Mesenchymal stem cell (in vitro differentiated cells and primary cell): ENCODE measurements at regions not wholly inside any gene's neighbourhood (a gene's known extent, or its start where the extent isn't known, plus 50 kb on each side); places are given as distances from the start of the nearest gene placed in this dataset.

Experiments used
- DNase-seq: peaks from one replicate; pipeline ENCODE4 v3.0.0-alpha.2; 2013
- H2AFZ ChIP-seq: one replicate; pipeline ENCODE4 v1.6.1; 2013; ENCODE audit warnings: low read depth, mild to moderate bottlenecking, control low read depth, inconsistent platforms, low read length, moderate library complexity
- H2AK5ac ChIP-seq: 2 replicates; pipeline ENCODE4 v1.6.1; 2013; ENCODE audit warnings: low read length, moderate library complexity, mild to moderate bottlenecking, inconsistent platforms; ENCODE audit not compliant: severe bottlenecking
- H2BK120ac ChIP-seq: one replicate; pipeline ENCODE4 v1.6.1; 2013; ENCODE audit warnings: low read depth, mild to moderate bottlenecking, inconsistent platforms, low read length, moderate library complexity
- H2BK12ac ChIP-seq, 2 experiments: one replicate each; pipeline ENCODE4 v1.6.1; 2013; ENCODE audit warnings: inconsistent platforms in 2 of 2, low read length in 2 of 2, mild to moderate bottlenecking in 2 of 2, moderate library complexity in 2 of 2, control low read depth in 1 of 2
- H2BK15ac ChIP-seq: one replicate; pipeline ENCODE4 v1.6.1; 2013; ENCODE audit warnings: mild to moderate bottlenecking, low read depth, inconsistent platforms; ENCODE audit not compliant: poor library complexity, severe bottlenecking
- H2BK5ac ChIP-seq: 2 replicates; pipeline ENCODE4 v1.6.1; 2013; ENCODE audit warnings: low read depth, mild to moderate bottlenecking, low read length, control low read depth, inconsistent platforms; ENCODE audit not compliant: poor library complexity, severe bottlenecking
- H3K14ac ChIP-seq, 2 experiments: one replicate each; pipeline ENCODE4 v1.6.1; 2013; ENCODE audit warnings: inconsistent platforms in 2 of 2, low read length in 2 of 2, control low read depth in 1 of 2, mild to moderate bottlenecking in 1 of 2, moderate library complexity in 1 of 2
- H3K18ac ChIP-seq, 2 experiments: one replicate each; pipeline ENCODE4 v1.6.1; 2013; ENCODE audit warnings: inconsistent platforms in 2 of 2, low read length in 2 of 2, control low read depth in 1 of 2, low read depth in 1 of 2, mild to moderate bottlenecking in 1 of 2
- H3K23ac ChIP-seq, 2 experiments: one replicate each; pipeline ENCODE4 v1.6.1; 2013; ENCODE audit warnings: inconsistent platforms in 2 of 2, low read length in 2 of 2, mild to moderate bottlenecking in 2 of 2, moderate library complexity in 2 of 2, control low read depth in 1 of 2
- H3K27ac ChIP-seq: 2 replicates; pipeline ENCODE4 v1.5.1; 2013; ENCODE audit warnings: mild to moderate bottlenecking, moderate library complexity, low read length, control low read depth, inconsistent platforms; ENCODE audit not compliant: poor library complexity, severe bottlenecking
- H3K27me3 ChIP-seq, 2 experiments: 2 replicates each; pipeline versions ENCODE4 v1.6.1 to v1.7.0; 2013; ENCODE audit warnings: low read length in 2 of 2, mild to moderate bottlenecking in 2 of 2, moderate library complexity in 2 of 2, control low read depth in 1 of 2, inconsistent platforms in 1 of 2; ENCODE audit not compliant: control insufficient read depth in 1 of 2, insufficient read depth in 1 of 2
- H3K36me3 ChIP-seq, 2 experiments: 2 replicates each; pipeline versions ENCODE4 v1.6.1 to v1.7.0; 2013; ENCODE audit warnings: low read length in 2 of 2, control low read depth in 1 of 2, inconsistent platforms in 1 of 2, low read depth in 1 of 2, mild to moderate bottlenecking in 1 of 2; ENCODE audit not compliant: insufficient read depth in 2 of 2, control insufficient read depth in 1 of 2
- H3K4ac ChIP-seq, 2 experiments: one replicate each; pipeline ENCODE4 v1.6.1; 2013; ENCODE audit warnings: inconsistent platforms in 2 of 2, low read length in 2 of 2, mild to moderate bottlenecking in 2 of 2, moderate library complexity in 2 of 2, control low read depth in 1 of 2, low read depth in 1 of 2
- H3K4me1 ChIP-seq: 2 replicates; pipeline ENCODE4 v1.6.1; 2013; ENCODE audit warnings: low read depth, low read length, control low read depth; ENCODE audit not compliant: control insufficient read depth, insufficient read depth
- H3K4me2 ChIP-seq: 2 replicates; pipeline ENCODE4 v1.6.1; 2013; ENCODE audit warnings: low read length, mild to moderate bottlenecking, inconsistent platforms; ENCODE audit not compliant: poor library complexity, severe bottlenecking
- H3K4me3 ChIP-seq, 2 experiments: 2 replicates each; pipeline versions ENCODE4 v1.5.1 to v1.7.0; 2013; ENCODE audit warnings: low read length in 2 of 2, mild to moderate bottlenecking in 2 of 2, control low read depth in 1 of 2, low read depth in 1 of 2; ENCODE audit not compliant: insufficient read depth in 1 of 2
- H3K79me1 ChIP-seq: replicated peaks from 2 replicates; pipeline ENCODE4 v1.6.1; 2013; ENCODE audit warnings: mild to moderate bottlenecking, control low read depth, low read length, inconsistent platforms; ENCODE audit not compliant: poor library complexity, severe bottlenecking
- H3K9ac ChIP-seq: 2 replicates; pipeline ENCODE4 v1.7.0; 2013; ENCODE audit warnings: mild to moderate bottlenecking, low read length, moderate library complexity
- H3K9me3 ChIP-seq: 2 replicates; pipeline ENCODE4 v1.7.0; 2013; ENCODE audit warnings: mild to moderate bottlenecking, low read length; ENCODE audit not compliant: control insufficient read depth
- H4K8ac ChIP-seq: one replicate; pipeline ENCODE4 v1.6.1; 2013; ENCODE audit warnings: inconsistent platforms, mild to moderate bottlenecking, low read length, moderate library complexity
- H4K91ac ChIP-seq: one replicate; pipeline ENCODE4 v1.6.1; 2013; ENCODE audit warnings: mild to moderate bottlenecking, low read length, inconsistent platforms
- WGBS: methylation state at CpG from one replicate; pipeline ENCODE4 v1.1.7; 2013; ENCODE audit warnings: mixed read lengths; 5-methylcytosine and 5-hydroxymethylcytosine counted together

DNA sequence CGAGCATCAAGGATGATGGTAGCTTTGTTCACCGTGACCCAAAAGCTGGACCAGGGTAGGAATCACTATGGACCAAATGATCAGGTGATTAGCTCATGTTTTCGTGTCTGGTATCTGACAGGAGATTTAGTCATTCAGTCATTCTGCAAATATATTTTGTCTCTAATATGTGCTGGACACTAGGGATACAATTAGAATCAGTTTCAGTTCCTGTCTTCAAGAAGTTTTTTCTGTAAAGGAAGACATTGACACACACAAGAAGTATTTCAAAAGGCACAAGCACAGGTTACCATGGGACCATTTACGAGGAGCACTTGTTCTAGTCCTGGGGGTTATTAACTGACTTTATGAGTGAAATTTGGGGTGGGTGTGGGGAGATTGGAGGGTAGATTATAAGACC lies 244.9 kb downstream of the HIVEP2 start:
- Histone ChIP-seq H3K27me3 (no peaks in the 10 kb centered on the region), H3K36me3 (no peaks in the 10 kb centered on the region), H2BK15ac (no peak overlapping the region), H3K14ac (no peak overlapping the region), H3K79me1 (no peaks in the 10 kb centered on the region), H2AK5ac (no peak overlapping the region), H3K18ac (no peak overlapping the region), H3K4me3 (no peak overlapping the region), H3K4me1 (no peaks in the 10 kb centered on the region), H3K9ac (no peak overlapping the region), H2BK5ac (no peak overlapping the region), H4K91ac (no peak overlapping the region), H3K23ac (no peak overlapping the region), H2BK120ac (no peak overlapping the region), H3K4ac (no peak overlapping the region), H4K8ac (no peak overlapping the region), H2AFZ (no peak overlapping the region), H2BK12ac (no peak overlapping the region), H3K9me3 (no peaks in the 10 kb centered on the region), H3K27ac (no peak overlapping the region), H3K4me2 (no peak overlapping the region)
- WGBS = 91% methylated on average over 4 of the region's 4 CpGs
- no peak for DNase-seq

DNA sequence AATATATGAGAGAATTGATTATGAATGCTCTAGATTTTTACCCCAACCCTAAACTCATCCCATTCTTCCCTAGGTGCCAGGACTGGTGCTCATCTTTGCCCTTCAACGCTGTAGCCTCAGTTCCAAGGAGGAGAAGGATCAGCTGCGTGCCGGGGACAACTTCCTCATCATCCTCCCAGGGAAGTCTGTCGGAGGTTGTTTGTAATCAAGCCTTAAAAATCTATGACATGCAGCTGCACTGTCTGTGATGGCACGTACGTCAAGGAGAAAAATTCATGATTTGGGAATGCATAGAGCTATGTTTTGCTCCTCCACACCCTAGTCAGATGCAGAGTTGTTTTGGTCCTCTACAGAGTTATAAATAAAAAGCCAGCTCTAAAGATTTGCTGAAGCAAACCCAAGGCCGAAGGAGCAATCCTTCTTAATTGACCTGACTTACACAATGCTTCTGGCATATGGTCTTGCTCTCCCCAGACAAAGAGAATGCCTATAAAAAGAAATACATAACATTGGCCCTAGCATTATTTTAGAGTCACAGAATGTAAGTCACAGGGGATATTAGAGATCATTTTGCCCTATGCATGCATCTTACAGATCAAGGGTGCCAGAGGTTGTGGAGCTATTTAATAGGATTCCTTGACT lies 244.2 kb downstream of the HIVEP2 start:
- no peak overlapping the region for H3K4me3 ChIP-seq
- 79% methylated on average over 7 of the region's 7 CpGs for WGBS

More for the DNA sequence above, 244.2 kb downstream of the HIVEP2 start:
- no peak overlapping the region for H2BK15ac ChIP-seq
- no peak overlapping the region for H2AK5ac ChIP-seq
- H3K4me2 ChIP-seq = no peak overlapping the region
- no peak overlapping the region for H3K9ac ChIP-seq
- no peak overlapping the region for H2BK5ac ChIP-seq
- no peak overlapping the region for H3K14ac ChIP-seq
- no peak overlapping the region for H3K18ac ChIP-seq
- DNase-seq = no peak
- H2BK120ac ChIP-seq = no peak overlapping the region
- no peaks in the 10 kb centered on the region for H3K9me3 ChIP-seq
- no peak overlapping the region for H3K4ac ChIP-seq
- no peak overlapping the region for H2BK12ac ChIP-seq
- H3K36me3 ChIP-seq = no peaks in the 10 kb centered on the region
- H3K79me1 ChIP-seq = no peaks in the 10 kb centered on the region
- no peak overlapping the region for H3K23ac ChIP-seq
- H3K4me1 ChIP-seq = no peaks in the 10 kb centered on the region
- no peaks in the 10 kb centered on the region for H3K27me3 ChIP-seq
- no peak overlapping the region for H4K8ac ChIP-seq
- H3K27ac ChIP-seq = no peak overlapping the region
- H2AFZ ChIP-seq = no peak overlapping the region
- H4K91ac ChIP-seq = no peak overlapping the region
